ENCODE measurements at regions not wholly inside any gene's neighbourhood (a gene's known extent, or its start where the extent isn't known, plus 50 kb on each side); places are given as distances from the start of the nearest gene placed in this dataset.
"Not testable (repeated sequence)": the region's sequence is repeated elsewhere in the genome, so short reads cannot be mapped to it uniquely, and the experiment has no call there.

- Mint-ChIP-seq H3K9me3 (no peaks in the 10 kb centered on the region), H3K36me3 (ENCODE audit: low read depth) (no peaks in the 10 kb centered on the region), H3K4me1 (peaks cover 12% of the 10 kb centered on the region), H3K4me3 (no peak overlapping the region), H3K27me3 (ENCODE audit: low read depth) (peaks cover 3% of the 10 kb centered on the region), H3K27ac (ENCODE audit: unreplicated experiment) (no peak overlapping the region)
- DNase-seq (ENCODE audit: low read depth, low spot score): no peak
- TF ChIP-seq CTCF (conservative IDR thresholded peaks at IDR 0.05): no peak
Measured at GRCh38 chr1:832136-832535, 91.6 kb upstream of the SAMD11 start.

- H3K4me3 Mint-ChIP-seq; H3K36me3 Mint-ChIP-seq (ENCODE audit: low read depth); H3K27ac Mint-ChIP-seq (ENCODE audit: unreplicated experiment); H3K27me3 Mint-ChIP-seq (ENCODE audit: low read depth); DNase-seq (ENCODE audit: low read depth, low spot score); H3K4me1 Mint-ChIP-seq; H3K9me3 Mint-ChIP-seq: not testable (repeated sequence)
Measured at GRCh38 chr1:833226-833625, 90.5 kb upstream of the SAMD11 start.

- not testable (repeated sequence) for H3K27ac Mint-ChIP-seq (ENCODE audit: unreplicated experiment); H3K9me3 Mint-ChIP-seq; H3K4me3 Mint-ChIP-seq; H3K4me1 Mint-ChIP-seq; H3K27me3 Mint-ChIP-seq (ENCODE audit: low read depth); H3K36me3 Mint-ChIP-seq (ENCODE audit: low read depth); DNase-seq (ENCODE audit: low read depth, low spot score)
Measured at GRCh38 chr1:835509-835908, 88.2 kb upstream of the SAMD11 start.

GRCh38 chr1:837601-838000, 86.1 kb upstream of the SAMD11 start:
- H3K27me3 Mint-ChIP-seq (ENCODE audit: low read depth); H3K4me3 Mint-ChIP-seq; H3K9me3 Mint-ChIP-seq; H3K36me3 Mint-ChIP-seq (ENCODE audit: low read depth); DNase-seq (ENCODE audit: low read depth, low spot score); H3K27ac Mint-ChIP-seq (ENCODE audit: unreplicated experiment); H3K4me1 Mint-ChIP-seq: not testable (repeated sequence)

GRCh38 chr1:838291-838690, 85.4 kb upstream of the SAMD11 start:
- not testable (repeated sequence) for H3K36me3 Mint-ChIP-seq (ENCODE audit: low read depth); DNase-seq (ENCODE audit: low read depth, low spot score); H3K4me1 Mint-ChIP-seq; H3K4me3 Mint-ChIP-seq; H3K27ac Mint-ChIP-seq (ENCODE audit: unreplicated experiment); H3K9me3 Mint-ChIP-seq; H3K27me3 Mint-ChIP-seq (ENCODE audit: low read depth)

GRCh38 chr1:840592-840991, 83.1 kb upstream of the SAMD11 start:
- not testable (repeated sequence) for H3K27ac Mint-ChIP-seq (ENCODE audit: unreplicated experiment); H3K27me3 Mint-ChIP-seq (ENCODE audit: low read depth)

GRCh38 chr1:841671-842425, 81.9 kb upstream of the SAMD11 start:
- not testable (repeated sequence) for H3K27me3 Mint-ChIP-seq (ENCODE audit: low read depth); H3K27ac Mint-ChIP-seq (ENCODE audit: unreplicated experiment); DNase-seq (ENCODE audit: low read depth, low spot score); H3K9me3 Mint-ChIP-seq; H3K4me3 Mint-ChIP-seq; H3K4me1 Mint-ChIP-seq; H3K36me3 Mint-ChIP-seq (ENCODE audit: low read depth)

More at GRCh38 chr1:840592-840991, 83.1 kb upstream of the SAMD11 start:
- not testable (repeated sequence) for H3K36me3 Mint-ChIP-seq (ENCODE audit: low read depth); H3K9me3 Mint-ChIP-seq; H3K4me3 Mint-ChIP-seq; H3K4me1 Mint-ChIP-seq; DNase-seq (ENCODE audit: low read depth, low spot score)

GRCh38 chr1:842799-843198, 80.9 kb upstream of the SAMD11 start:
- not testable (repeated sequence) for H3K4me1 Mint-ChIP-seq; H3K36me3 Mint-ChIP-seq (ENCODE audit: low read depth); H3K27ac Mint-ChIP-seq (ENCODE audit: unreplicated experiment); DNase-seq (ENCODE audit: low read depth, low spot score); H3K4me3 Mint-ChIP-seq; H3K27me3 Mint-ChIP-seq (ENCODE audit: low read depth); H3K9me3 Mint-ChIP-seq

GRCh38 chr1:843946-844345, 79.8 kb upstream of the SAMD11 start:
- not testable (repeated sequence) for H3K27ac Mint-ChIP-seq (ENCODE audit: unreplicated experiment); H3K4me1 Mint-ChIP-seq; H3K27me3 Mint-ChIP-seq (ENCODE audit: low read depth); DNase-seq (ENCODE audit: low read depth, low spot score); H3K9me3 Mint-ChIP-seq; H3K4me3 Mint-ChIP-seq; H3K36me3 Mint-ChIP-seq (ENCODE audit: low read depth)

Measured in neural crest cell (in vitro differentiated cells).